Peyer's patch (tissue), 4 donors: ENCODE measurements at regions not wholly inside any gene's neighbourhood (a gene's known extent, or its start where the extent isn't known, plus 50 kb on each side); places are given as distances from the start of the nearest gene placed in this dataset.

Experiments
- DNase-seq, 3 donors: peaks; one replicate each; pipeline ENCODE4 v3.0.0-alpha.2; 2017 to 2019
- H3K27ac ChIP-seq, 4 donors: fragments of 200-600 bp; sonication (generic); one replicate each; pipeline ENCODE4 v1.5.1; 2016 to 2019
- H3K27me3 ChIP-seq, 2 donors: fragments of 200-600 bp; sonication (generic); one replicate each; pipeline ENCODE4 v1.5.1; 2019
- H3K36me3 ChIP-seq, 3 donors: fragments of 200-600 bp; sonication (generic); one replicate each; pipeline ENCODE4 v1.5.1; 2016 to 2019
- H3K4me1 ChIP-seq, 4 donors: fragments of 200-600 bp; sonication (generic); one replicate each; pipeline ENCODE4 v1.5.1; 2016 to 2019
- H3K4me3 ChIP-seq, 4 donors: fragments of 200-600 bp; sonication (generic); 1 replicate in 3 of 4; 2 replicates in 1 of 4; pipeline ENCODE4 v1.5.1; 2016 to 2019; ENCODE audit warnings: mild to moderate bottlenecking in 1 of 4
- H3K9me3 ChIP-seq, 4 donors: fragments of 200-600 bp; sonication (generic); one replicate each; pipeline ENCODE4 v1.5.1; 2016 to 2019; ENCODE audit warnings: mild to moderate bottlenecking in 1 of 4
- POLR2A ChIP-seq, 2 donors: fragments of 450-650 bp; IDR thresholded peaks; one replicate each; pipeline ENCODE4 v1.5.1; 2017; ENCODE audit warnings: antibody characterized with exemption in 2 of 2, mild to moderate bottlenecking in 2 of 2, moderate library complexity in 2 of 2
- TF ChIP-seq, protein P1 (sequence below), 6 experiments: fragments of 450-650 bp in 4 of 6; fragments of 200-600 bp in 2 of 6; sonication (generic) in 1 of 6; IDR thresholded peaks; one replicate each; pipeline ENCODE4 v1.5.1; 2017 to 2019; ENCODE audit warnings: antibody characterized with exemption in 6 of 6, mild to moderate bottlenecking in 3 of 6, moderate library complexity in 1 of 6

DNA sequence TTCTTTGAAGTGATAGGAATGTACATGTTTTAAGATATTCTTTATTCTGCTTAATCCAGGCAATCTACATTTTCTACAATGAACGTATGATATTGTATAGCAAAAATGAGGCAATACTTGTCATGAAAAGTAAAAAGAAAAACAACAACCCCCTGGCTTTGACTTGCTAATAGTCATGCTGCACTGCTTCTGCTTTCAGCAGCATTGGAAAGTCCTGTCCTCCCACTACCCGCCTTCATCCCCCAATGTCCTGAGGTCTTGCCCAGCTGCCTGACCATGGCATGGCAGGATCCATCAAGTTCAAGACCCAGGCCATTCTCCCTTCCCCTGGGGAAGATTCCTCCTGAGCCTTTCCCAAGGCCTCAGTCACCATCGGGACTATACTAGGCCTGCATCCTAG lies 156.5 kb downstream of the SH3BGRL2 start:
- no peaks in the 10 kb centered on the region for H3K4me1 ChIP-seq
- no peaks in the 10 kb centered on the region for H3K36me3 ChIP-seq
- no peaks in the 10 kb centered on the region for H3K9me3 ChIP-seq
- no peak for DNase-seq
- TF ChIP-seq, protein P1, sequence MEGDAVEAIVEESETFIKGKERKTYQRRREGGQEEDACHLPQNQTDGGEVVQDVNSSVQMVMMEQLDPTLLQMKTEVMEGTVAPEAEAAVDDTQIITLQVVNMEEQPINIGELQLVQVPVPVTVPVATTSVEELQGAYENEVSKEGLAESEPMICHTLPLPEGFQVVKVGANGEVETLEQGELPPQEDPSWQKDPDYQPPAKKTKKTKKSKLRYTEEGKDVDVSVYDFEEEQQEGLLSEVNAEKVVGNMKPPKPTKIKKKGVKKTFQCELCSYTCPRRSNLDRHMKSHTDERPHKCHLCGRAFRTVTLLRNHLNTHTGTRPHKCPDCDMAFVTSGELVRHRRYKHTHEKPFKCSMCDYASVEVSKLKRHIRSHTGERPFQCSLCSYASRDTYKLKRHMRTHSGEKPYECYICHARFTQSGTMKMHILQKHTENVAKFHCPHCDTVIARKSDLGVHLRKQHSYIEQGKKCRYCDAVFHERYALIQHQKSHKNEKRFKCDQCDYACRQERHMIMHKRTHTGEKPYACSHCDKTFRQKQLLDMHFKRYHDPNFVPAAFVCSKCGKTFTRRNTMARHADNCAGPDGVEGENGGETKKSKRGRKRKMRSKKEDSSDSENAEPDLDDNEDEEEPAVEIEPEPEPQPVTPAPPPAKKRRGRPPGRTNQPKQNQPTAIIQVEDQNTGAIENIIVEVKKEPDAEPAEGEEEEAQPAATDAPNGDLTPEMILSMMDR (IDR thresholded peaks at IDR 0.05): no peak
- no peak for TF ChIP-seq POLR2A (IDR thresholded peaks at IDR 0.05)
- H3K27ac ChIP-seq: no peak overlapping the region
- no peak overlapping the region for H3K4me3 ChIP-seq
- H3K27me3 ChIP-seq: no peaks in the 10 kb centered on the region

DNA sequence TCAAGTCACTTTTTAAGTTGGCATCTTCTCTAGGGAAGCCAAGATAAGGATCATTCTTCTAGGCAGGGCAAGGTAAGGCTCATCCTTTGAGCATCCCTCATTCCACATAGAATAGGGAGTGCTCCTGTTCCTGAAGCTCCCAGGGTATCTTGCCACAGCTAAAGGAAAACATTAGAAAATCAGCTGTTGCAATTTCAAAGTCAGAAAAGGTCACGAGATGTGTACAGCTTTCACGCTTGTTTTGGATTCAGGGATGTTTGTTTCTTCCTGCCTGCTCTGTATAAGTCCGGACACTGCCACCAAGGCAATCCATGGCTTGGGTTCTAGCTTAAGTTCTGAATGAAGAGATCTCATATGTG lies 153.2 kb downstream of the SH3BGRL2 start:
- H3K36me3 ChIP-seq: no peaks in the 10 kb centered on the region
- H3K4me3 ChIP-seq: no peak overlapping the region
- no peak for TF ChIP-seq POLR2A (IDR thresholded peaks at IDR 0.05)
- TF ChIP-seq, protein P1 (IDR thresholded peaks at IDR 0.05): no peak
- no peaks in the 10 kb centered on the region for H3K27me3 ChIP-seq
- H3K9me3 ChIP-seq: no peaks in the 10 kb centered on the region
- H3K27ac ChIP-seq: no peak overlapping the region
- DNase-seq: no peak
- H3K4me1 ChIP-seq: no peaks in the 10 kb centered on the region

DNA sequence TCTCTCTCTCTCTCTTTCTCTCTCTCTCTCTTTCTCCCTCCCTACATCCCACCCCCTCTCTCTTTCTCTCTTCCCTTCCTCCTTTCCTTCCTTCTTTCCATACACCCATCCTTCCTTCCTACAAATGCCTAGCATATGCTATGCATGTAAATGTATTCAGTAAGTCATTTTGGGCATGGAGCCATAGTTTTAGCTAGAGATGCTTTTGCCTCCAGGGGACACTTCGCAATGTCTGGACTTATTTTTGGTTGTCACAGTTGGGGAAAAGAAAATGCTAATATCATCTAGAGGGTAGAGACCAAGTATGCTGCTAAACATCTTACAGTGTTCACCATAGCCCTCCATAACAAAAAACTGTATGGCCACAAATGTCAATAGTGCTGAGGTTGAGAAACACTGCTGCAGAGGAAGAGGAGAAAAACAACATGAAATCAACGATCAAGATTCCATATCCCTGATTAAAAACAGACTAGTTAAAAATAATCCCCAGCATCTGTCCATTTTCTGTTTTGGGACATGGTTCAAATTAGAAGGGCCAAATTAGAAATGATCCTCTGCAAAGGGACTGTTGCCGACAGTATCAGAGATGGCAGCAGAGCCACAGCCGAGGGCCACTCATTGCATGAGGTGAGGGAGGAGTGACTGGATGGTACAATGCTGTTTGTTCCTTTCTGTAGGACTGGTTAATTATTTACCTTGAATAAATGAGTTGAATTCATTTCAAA lies 152.7 kb downstream of the SH3BGRL2 start:
- no peaks in the 10 kb centered on the region for H3K9me3 ChIP-seq
- H3K27me3 ChIP-seq: no peaks in the 10 kb centered on the region
- no peaks in the 10 kb centered on the region for H3K36me3 ChIP-seq
- H3K4me3 ChIP-seq: no peak overlapping the region
- no peak overlapping the region for H3K27ac ChIP-seq
- no peak for DNase-seq
- no peaks in the 10 kb centered on the region for H3K4me1 ChIP-seq
- no peak for TF ChIP-seq POLR2A (IDR thresholded peaks at IDR 0.05)
- TF ChIP-seq, protein P1 (IDR thresholded peaks at IDR 0.05): no peak

DNA sequence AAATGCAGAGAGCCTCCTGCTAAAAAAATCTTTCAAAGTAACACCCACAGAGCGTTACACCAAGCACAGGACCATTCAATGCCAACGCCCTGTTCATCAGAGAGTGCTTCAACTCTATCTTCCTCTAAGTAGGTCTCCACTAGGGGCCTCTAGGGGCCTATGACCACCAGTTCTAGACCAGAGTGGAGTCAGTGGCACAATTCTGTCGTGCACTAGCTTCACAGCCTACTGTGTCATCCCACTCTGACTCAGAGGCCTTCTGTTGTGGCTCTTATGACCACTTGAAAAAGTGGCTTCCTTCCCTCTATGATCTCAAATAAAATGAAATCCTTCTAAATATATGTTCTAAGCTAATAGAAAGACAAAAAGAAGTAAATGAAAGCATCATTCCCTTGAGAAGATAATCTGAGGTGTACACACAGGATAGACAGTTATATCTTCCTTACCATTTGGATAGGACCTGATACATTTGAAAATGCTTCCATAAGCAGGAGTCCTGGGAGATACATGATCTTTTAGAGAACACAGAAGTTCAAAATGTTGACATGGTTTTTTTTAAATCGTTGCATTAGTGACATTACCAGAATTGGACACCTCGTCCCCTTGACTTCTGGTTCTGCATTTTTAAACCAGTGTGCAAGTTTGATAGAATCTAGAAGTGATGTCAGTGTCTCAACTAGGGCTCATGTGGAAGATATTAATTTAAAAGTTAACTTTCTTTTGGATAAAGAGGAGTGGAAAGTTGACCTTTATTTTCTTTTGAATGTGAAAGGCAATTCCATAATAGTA lies 151.9 kb downstream of the SH3BGRL2 start:
- Histone ChIP-seq H3K36me3 (no peaks in the 10 kb centered on the region), H3K9me3 (no peaks in the 10 kb centered on the region), H3K4me3 (no peak overlapping the region), H3K27me3 (no peaks in the 10 kb centered on the region), H3K4me1 (peaks cover 0 to 4% (median 0%) of the 10 kb centered on the region in 4 donors), H3K27ac (no peak overlapping the region)
- no peak for DNase-seq
- TF ChIP-seq, protein P1 (IDR thresholded peaks at IDR 0.05): no peak
- no peak for TF ChIP-seq POLR2A (IDR thresholded peaks at IDR 0.05)

DNA sequence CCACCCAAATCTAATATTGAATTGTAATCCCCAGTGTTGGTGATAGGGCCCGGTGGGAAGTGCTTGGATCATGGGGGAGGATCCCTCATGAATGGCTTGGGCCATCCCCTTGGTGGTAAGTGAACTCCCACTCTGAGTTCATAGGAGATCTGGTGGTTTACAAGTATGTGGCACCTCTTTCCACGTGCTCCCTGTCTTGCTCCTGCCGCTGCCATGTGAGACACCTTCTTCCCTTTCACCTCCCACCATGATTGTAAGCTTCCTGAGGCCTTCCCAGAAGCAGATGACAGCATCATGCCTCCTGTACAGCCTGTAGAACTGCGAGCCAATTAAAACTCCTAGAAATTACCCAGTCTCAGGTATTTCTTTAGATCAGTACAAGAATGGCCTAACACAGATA lies 150.8 kb downstream of the SH3BGRL2 start:
- no peak overlapping the region for H3K4me3 ChIP-seq
- H3K4me1 ChIP-seq: peaks cover 0 to 4% (median 0%) of the 10 kb centered on the region in 4 donors
- H3K27me3 ChIP-seq: no peaks in the 10 kb centered on the region
- H3K36me3 ChIP-seq: no peaks in the 10 kb centered on the region
- no peak for TF ChIP-seq POLR2A (IDR thresholded peaks at IDR 0.05)
- TF ChIP-seq, protein P1 (IDR thresholded peaks at IDR 0.05): no peak
- DNase-seq: no peak
- no peak overlapping the region for H3K27ac ChIP-seq
- H3K9me3 ChIP-seq: no peaks in the 10 kb centered on the region
